Stimulated activated CD4-positive, alpha-beta T cell treated with anti-CD3 and anti-CD28 coated beads, TNF-alpha, amount 100 ng/mL, for 24 hours (primary cell): ENCODE measurements at regions not wholly inside any gene's neighbourhood (a gene's known extent, or its start where the extent isn't known, plus 50 kb on each side); places are given as distances from the start of the nearest gene placed in this dataset.

Experiments used
- DNase-seq, 3 experiments: peaks; one replicate each; pipeline ENCODE4 v3.0.0-alpha.2; 2020; ENCODE audit warnings: low read depth in 3 of 3

- DNase-seq = no peak
Measured at GRCh38 chr6:144578385-144579350, 293.5 kb downstream of the UTRN start.

GRCh38 chr6:144580039-144580438 lies 294.9 kb downstream of the UTRN start:
- DNase-seq = no peak

- DNase-seq = no peak
Measured at GRCh38 chr6:144580771-144581170, 295.6 kb downstream of the UTRN start.

- DNase-seq = no peak
Measured at GRCh38 chr6:144581812-144582537, 296.8 kb downstream of the UTRN start.

DNA sequence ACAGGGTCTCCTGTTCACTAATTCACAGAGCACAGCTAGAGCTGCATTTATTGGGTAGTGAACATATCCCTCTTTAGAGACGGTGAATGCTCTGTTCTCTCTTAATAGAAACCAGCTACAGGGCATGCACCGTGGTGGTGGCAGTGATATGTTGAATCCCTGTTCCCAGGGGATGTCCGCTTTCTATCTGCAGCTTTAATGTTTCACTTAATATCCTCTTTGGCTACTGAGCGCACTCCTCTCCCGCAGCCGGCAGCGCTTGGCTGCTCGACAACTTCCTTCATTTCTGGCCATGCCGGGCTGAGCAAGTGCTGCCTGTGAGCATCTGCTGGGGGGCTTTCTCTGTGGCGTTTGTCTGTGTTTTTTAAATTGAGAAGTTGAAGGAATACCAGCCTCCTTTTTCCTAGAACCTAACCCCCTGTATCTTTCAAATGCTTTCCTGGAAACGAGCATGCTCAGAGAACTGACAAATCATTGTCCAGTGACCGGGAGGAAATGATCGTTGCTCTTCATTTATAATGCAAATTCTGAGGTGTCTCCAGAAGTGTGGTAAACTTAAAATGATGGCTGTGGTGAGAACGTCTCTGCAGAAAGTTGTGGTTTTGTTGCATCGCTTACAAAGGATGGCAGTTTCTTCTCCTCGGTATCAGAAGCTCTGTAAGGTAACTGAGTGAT lies 297.9 kb downstream of the UTRN start:
- peak in 1 of 3 experiments; percentile 18 for DNase-seq

DNA sequence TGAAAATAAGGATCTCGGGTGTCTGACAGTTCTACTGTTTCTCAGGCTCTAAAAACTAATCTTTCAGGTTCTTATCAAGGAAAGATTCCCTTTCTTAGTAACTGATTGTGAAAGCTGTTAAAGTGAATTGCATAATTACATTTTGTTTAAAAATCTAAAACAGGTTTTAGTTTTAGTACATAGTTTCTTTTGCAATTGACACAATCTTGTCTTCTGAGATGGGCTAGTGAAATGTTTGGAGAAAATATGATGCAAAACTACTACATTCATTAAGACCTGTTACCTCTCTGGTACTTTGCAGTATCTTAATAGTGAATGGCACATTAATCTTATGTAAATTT lies 298.4 kb downstream of the UTRN start:
- DNase-seq = no peak

GRCh38 chr6:144585217-144585814 lies 300.2 kb downstream of the UTRN start:
- DNase-seq = no peak

GRCh38 chr6:144586986-144587385 lies 301.9 kb downstream of the UTRN start:
- DNase-seq = no peak

- no peak for DNase-seq
Measured at GRCh38 chr6:144588697-144589325, 303.7 kb downstream of the UTRN start.

DNA sequence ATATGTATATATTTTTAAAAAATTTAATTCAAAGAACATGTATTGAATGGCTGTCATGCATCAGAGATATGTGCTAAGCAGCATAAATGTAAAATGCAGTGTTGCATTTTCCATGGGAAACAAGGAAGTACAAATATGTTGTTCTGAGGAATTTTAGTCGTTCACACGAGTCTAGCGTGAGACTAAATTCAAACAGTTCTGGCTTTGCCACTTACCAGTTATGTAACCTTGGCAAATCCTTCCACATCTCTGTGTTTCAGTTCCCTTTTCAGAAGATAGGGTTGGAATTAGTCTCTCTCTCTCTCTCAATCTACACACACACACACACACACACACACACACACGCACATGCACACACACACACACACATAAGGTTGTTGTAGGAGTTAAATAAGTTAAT lies 305.4 kb downstream of the UTRN start:
- DNase-seq = no peak

DNA sequence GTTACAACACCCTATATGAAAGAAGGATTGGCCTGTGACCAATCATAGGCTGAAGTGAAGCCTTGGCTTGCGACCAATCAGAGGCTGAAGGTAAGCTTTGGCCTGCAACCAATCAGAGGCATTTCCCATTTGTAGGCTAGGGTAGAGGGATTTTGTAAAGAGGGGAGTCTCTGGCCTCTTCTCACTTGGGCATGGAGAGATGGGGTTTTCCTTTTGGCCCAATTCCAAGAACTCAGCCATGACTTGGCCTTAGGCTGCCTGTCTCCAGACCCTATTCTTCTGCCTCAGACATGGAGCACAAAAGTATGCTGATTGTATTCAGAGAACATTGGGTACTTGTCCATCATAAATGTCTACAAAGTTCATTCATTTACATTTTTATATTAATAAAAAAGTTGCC lies 308.3 kb downstream of the UTRN start:
- no peak for DNase-seq

DNA sequence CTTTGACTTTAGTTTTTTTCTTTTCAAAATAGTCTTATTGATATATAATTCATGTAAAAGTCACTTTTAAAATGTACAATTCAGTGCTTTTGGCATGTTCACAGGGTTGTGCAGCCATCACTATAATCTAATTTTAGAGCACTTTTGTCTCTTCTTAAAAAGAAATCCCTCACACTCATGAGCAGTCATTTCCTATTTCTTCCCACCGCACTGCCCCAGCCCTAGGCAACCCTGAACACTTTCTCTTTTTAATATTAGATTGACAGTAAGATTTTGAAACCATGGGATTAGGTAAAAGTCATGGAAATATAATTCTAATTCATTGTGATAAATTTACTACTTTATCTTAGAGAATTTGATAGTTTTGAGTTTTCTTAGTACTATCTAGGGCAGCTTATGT lies 309.4 kb downstream of the UTRN start:
- DNase-seq = no peak

DNA sequence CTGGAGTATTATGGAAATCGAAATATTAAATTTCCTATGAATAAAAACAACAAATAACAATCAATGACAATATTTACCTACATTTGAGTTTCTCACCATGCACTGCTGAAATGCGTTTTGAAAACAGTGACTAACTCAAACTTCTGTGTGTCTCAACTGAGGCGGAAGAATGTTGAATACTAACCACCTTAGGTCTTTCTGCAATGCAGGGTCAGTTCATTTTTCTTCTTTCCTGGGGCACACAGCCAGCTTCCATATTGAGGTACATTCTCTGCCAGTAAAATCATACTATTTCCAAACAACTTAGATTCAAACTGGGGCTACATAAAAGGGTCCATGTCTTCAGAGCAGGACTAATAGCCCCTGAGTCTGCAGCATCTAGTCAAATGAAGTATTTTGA lies 310.1 kb downstream of the UTRN start:
- no peak for DNase-seq

GRCh38 chr6:144597511-144597910 lies 312.4 kb downstream of the UTRN start:
- DNase-seq = no peak

DNA sequence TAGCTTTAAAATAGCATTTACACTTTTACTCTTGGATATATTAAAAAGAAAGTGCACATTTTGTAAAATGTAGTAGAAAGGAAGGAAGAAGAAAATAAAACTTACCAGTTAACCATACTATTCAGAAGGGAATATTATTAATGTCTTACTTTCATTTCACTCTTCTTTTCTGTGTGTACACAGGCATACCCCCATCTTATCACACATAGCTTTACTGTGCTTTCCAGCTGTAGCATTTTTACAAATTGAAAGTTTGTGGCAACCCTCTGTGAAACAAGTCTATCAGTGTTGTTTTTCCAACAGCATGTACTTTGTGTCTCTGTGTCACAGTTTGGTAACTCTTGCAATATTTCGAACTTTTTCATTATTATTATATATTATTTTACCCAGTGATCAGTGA lies 314.5 kb downstream of the UTRN start:
- DNase-seq = no peak

- no peak for DNase-seq
Measured at GRCh38 chr6:144601221-144601620, 316.1 kb downstream of the UTRN start.

DNA sequence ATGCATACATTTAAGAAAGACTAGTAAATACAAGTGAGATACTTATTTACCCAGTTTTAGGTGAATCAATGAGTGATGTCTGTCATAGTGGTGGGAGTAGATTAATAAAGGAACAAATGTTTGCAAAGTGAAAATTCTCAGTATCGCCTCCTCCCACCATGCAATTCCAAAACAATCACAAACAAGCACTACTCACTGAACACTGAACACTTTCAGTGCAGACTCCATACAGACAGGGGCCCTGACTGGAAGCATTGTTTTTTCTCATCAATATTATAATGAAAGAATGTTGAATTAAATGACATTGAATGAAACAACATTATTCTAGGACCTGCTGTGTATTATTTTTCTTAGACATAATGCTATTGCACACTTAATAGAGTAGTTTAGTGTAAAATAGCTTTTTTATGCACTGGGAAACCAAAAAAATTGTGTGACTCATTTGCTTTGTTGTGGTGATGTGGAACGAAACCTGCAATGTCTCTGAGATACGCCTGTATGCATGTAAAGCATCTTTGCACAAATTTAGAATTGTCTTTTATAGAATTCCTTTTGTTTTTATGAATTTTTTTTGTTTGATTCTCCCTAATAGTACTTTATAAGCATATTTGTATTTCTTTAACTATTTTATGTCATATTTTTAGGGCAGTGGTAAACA lies 317.5 kb downstream of the UTRN start:
- DNase-seq = no peak

- DNase-seq = no peak
Measured at GRCh38 chr6:144606083-144606482, 320.9 kb downstream of the UTRN start.

DNA sequence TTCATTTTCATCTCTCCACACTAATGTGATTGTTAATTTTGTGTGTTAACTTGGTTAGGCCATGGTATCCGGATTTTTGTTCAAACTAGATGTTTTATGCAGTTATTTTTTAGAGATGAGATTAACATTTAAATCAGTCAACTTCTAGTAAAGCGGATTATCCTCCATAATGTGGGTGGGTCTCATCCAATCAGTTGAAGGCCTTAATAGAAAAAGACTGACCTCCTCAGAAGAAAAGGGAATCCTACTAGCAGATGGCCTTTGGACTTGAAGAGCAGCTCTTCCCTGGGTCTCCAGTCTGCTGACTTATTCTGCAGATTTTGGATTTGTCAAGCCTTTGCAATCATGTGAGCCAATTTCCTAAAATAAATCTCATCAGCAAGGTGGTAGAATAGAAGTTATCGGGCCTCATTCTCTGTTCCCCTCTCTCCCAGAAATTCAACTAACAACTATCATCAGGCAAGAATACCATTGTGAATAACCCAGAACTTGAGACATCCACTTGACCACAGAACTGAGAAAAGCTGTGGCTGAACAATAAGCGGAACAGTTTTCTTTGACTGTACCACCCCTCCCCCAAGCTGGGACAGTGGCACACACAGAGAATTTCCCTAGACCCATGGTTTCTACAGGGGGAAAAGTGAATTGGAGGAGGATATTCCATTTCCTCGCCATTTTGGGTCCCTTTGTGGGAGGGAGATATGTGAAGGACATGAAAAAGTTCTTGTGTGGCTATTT lies 323.0 kb downstream of the UTRN start:
- no peak for DNase-seq

DNA sequence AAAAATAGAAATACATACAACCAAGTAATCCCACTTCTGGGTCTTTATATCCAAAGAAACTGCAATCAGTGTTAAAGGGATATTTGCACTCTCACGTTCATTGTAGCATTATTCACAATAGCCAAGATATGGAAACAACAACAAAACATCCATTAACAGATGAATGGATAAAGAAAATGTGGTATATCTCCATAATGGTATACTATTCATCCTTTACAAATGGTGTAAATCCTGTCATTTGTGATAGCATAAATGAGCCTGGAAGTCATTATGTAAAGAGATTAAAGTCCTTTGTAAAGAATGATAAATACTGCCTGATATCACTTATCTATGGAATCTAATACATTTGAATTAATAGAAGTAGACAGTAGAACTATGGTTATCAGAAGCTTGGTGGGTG lies 327.7 kb downstream of the UTRN start:
- DNase-seq = no peak
